ENCODE measurements at regions not wholly inside any gene's neighbourhood (a gene's known extent, or its start where the extent isn't known, plus 50 kb on each side); places are given as distances from the start of the nearest gene placed in this dataset.

DNA sequence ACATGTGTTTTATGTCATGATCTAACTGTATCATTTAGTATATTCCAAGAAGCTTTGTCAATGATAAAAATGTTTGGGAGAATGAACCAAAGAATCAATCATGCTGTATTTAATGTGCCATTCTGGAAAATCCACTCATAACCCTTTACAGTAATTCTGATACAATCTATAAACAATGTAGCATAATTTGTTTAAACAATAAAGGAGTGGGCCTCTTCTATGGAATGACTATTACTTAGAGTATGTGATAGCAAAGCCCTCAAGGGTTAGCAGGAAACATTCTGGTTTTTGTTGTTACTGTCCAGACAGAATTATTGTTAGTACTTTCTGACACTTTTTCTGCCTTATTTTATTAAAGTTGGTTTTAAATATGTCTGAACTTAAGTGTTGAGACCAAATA, 1073.1 kb downstream of the SLITRK5 start (continued):
- no peak for TF ChIP-seq SIN3A (IDR thresholded peaks at IDR 0.05; ENCODE audit: low read depth)
- TF ChIP-seq POLR2AphosphoS5 (IDR thresholded peaks at IDR 0.05; ENCODE audit: low read depth, low read length), result no peak
- TF ChIP-seq ZNF274 (IDR thresholded peaks at IDR 0.05; ENCODE audit: low read depth, low read length), result no peak
- TF ChIP-seq FOSL1 (IDR thresholded peaks at IDR 0.05; ENCODE audit: low read depth), result no peak
- TF ChIP-seq TCF7L2 (IDR thresholded peaks at IDR 0.05; ENCODE audit: borderline replicate concordance, extremely low read depth, insufficient read depth, insufficient read length), result no peak
- TF ChIP-seq JUND (IDR thresholded peaks at IDR 0.05), result no peak
- no peak for TF ChIP-seq CEBPB (IDR thresholded peaks at IDR 0.05; ENCODE audit: low read depth)
- TF ChIP-seq EZH2phosphoT487 (IDR thresholded peaks at IDR 0.05; ENCODE audit: borderline replicate concordance), result no peak
- no peak for TF ChIP-seq SRF (IDR thresholded peaks at IDR 0.05; ENCODE audit: low read depth)

GRCh38 chr13:88745011-88745410, 1073.8 kb downstream of the SLITRK5 start:
- ChIA-PET RAD21 (ENCODE audit: low non-redundant PET in 1 of 2, low total read pairs in 2 of 2, uncharacterized antibody in 2 of 2, unreplicated experiment in 2 of 2) (no interaction called here), CTCF (no interaction called here), POLR2A (no interaction called here)
- H3K27me3 ChIP-seq (ENCODE audit: insufficient read depth, low read length), result no peaks in the 10 kb centered on the region
- H3K4me3 ChIP-seq (replicated peaks in 1 of 2; ENCODE audit: low read depth in 1 of 2, low read length in 2 of 2), result no peak overlapping the region
- BruUV-seq (replicated peaks), result no TSS peak
- H3K9me3 ChIP-seq (ENCODE audit: control insufficient read depth in 1 of 2, insufficient read depth in 1 of 2, low read depth in 1 of 2, low read length in 2 of 2), result no peaks in the 10 kb centered on the region; a peak in 1 of 4 replicates
- no peaks in the 10 kb centered on the region for H4K20me1 ChIP-seq (ENCODE audit: insufficient read depth)
- H3K4me2 ChIP-seq (ENCODE audit: low read length), result no peak overlapping the region
- no peaks in the 10 kb centered on the region for H3K4me1 ChIP-seq (ENCODE audit: control insufficient read depth in 1 of 2, insufficient read depth in 2 of 2, low read length in 2 of 2)
- no peak overlapping the region for H3K27ac ChIP-seq (ENCODE audit: low read depth, low read length)
- H3K36me3 ChIP-seq (ENCODE audit: control insufficient read depth in 1 of 2, insufficient read depth in 2 of 2, low read length in 2 of 2), result no peaks in the 10 kb centered on the region
- intact Hi-C loops (cut with micrococcal nuclease), result no loop called here
- DNase-seq (ENCODE audit: low read depth, low spot score), result no peak
- no peak overlapping the region for H2AFZ ChIP-seq (ENCODE audit: low read depth, low read length, poor library complexity, severe bottlenecking)
- TF ChIP-seq POLR2AphosphoS5 (IDR thresholded peaks at IDR 0.05; ENCODE audit: low read depth, low read length) (no peak), TCF7L2 (IDR thresholded peaks at IDR 0.05; ENCODE audit: borderline replicate concordance, extremely low read depth, insufficient read depth, insufficient read length) (no peak), POLR2A (IDR thresholded peaks at IDR 0.05; ENCODE audit: borderline replicate concordance, extremely low read depth, insufficient read depth, insufficient read length) (no peak), RAD21 (IDR thresholded peaks at IDR 0.05; ENCODE audit: low read depth) (no peak), ATF3 (IDR thresholded peaks at IDR 0.05) (no peak), EGR1 (IDR thresholded peaks at IDR 0.05; ENCODE audit: low read depth) (no peak), YY1 (IDR thresholded peaks at IDR 0.05; ENCODE audit: extremely low read depth, insufficient replicate concordance, low read depth, low read length) (no peak)
- TF ChIP-seq, protein P1, sequence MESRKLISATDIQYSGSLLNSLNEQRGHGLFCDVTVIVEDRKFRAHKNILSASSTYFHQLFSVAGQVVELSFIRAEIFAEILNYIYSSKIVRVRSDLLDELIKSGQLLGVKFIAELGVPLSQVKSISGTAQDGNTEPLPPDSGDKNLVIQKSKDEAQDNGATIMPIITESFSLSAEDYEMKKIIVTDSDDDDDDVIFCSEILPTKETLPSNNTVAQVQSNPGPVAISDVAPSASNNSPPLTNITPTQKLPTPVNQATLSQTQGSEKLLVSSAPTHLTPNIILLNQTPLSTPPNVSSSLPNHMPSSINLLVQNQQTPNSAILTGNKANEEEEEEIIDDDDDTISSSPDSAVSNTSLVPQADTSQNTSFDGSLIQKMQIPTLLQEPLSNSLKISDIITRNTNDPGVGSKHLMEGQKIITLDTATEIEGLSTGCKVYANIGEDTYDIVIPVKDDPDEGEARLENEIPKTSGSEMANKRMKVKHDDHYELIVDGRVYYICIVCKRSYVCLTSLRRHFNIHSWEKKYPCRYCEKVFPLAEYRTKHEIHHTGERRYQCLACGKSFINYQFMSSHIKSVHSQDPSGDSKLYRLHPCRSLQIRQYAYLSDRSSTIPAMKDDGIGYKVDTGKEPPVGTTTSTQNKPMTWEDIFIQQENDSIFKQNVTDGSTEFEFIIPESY (IDR thresholded peaks at IDR 0.05; ENCODE audit: extremely low read depth, insufficient replicate concordance, low read length), result no peak
- TF ChIP-seq, protein P2, sequence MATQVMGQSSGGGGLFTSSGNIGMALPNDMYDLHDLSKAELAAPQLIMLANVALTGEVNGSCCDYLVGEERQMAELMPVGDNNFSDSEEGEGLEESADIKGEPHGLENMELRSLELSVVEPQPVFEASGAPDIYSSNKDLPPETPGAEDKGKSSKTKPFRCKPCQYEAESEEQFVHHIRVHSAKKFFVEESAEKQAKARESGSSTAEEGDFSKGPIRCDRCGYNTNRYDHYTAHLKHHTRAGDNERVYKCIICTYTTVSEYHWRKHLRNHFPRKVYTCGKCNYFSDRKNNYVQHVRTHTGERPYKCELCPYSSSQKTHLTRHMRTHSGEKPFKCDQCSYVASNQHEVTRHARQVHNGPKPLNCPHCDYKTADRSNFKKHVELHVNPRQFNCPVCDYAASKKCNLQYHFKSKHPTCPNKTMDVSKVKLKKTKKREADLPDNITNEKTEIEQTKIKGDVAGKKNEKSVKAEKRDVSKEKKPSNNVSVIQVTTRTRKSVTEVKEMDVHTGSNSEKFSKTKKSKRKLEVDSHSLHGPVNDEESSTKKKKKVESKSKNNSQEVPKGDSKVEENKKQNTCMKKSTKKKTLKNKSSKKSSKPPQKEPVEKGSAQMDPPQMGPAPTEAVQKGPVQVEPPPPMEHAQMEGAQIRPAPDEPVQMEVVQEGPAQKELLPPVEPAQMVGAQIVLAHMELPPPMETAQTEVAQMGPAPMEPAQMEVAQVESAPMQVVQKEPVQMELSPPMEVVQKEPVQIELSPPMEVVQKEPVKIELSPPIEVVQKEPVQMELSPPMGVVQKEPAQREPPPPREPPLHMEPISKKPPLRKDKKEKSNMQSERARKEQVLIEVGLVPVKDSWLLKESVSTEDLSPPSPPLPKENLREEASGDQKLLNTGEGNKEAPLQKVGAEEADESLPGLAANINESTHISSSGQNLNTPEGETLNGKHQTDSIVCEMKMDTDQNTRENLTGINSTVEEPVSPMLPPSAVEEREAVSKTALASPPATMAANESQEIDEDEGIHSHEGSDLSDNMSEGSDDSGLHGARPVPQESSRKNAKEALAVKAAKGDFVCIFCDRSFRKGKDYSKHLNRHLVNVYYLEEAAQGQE (IDR thresholded peaks at IDR 0.05; ENCODE audit: low read depth), result no peak
- H3K9me2 ChIP-seq (ENCODE audit: insufficient read depth), result no peaks in the 10 kb centered on the region
- no peaks in the 10 kb centered on the region for H3K79me2 ChIP-seq (ENCODE audit: insufficient read depth, low read length)
- no peak overlapping the region for H3K9ac ChIP-seq (ENCODE audit: low read length)
- no peak for ATAC-seq

Measured in HCT116 (cell line).